Mesendoderm (in vitro differentiated cells): ENCODE measurements at regions not wholly inside any gene's neighbourhood (a gene's known extent, or its start where the extent isn't known, plus 50 kb on each side); places are given as distances from the start of the nearest gene placed in this dataset. TPM values are rescaled to one million over a fixed set of nuclear protein-coding genes. Genes with fewer than 3 reads are reported as not detected.

Experiments
- DNase-seq: peaks from one replicate; pipeline ENCODE4 v3.0.0; 2013
- H2AK5ac ChIP-seq: 2 replicates; pipeline ENCODE4 v1.6.1; 2013; ENCODE audit warnings: low read length, inconsistent platforms
- H2BK120ac ChIP-seq: 2 replicates; pipeline ENCODE4 v1.6.1; 2013; ENCODE audit warnings: low read depth, mild to moderate bottlenecking, low read length, moderate library complexity, mixed read lengths
- H2BK15ac ChIP-seq: replicated peaks from 2 replicates; pipeline ENCODE4 v1.6.1; 2013; ENCODE audit warnings: low read depth, mild to moderate bottlenecking, moderate library complexity
- H2BK5ac ChIP-seq: 2 replicates; pipeline ENCODE4 v1.6.1; 2013; ENCODE audit warnings: low read length, inconsistent platforms
- H3K18ac ChIP-seq: 2 replicates; pipeline ENCODE4 v1.6.1; 2013; ENCODE audit warnings: mild to moderate bottlenecking, low read length, mixed read lengths
- H3K23ac ChIP-seq: one replicate; pipeline ENCODE4 v1.6.1; 2013; ENCODE audit warnings: low read length
- H3K27ac ChIP-seq: 2 replicates; pipeline ENCODE4 v1.5.1; 2013; ENCODE audit warnings: low read depth, mild to moderate bottlenecking, inconsistent platforms, low read length, moderate library complexity
- H3K27me3 ChIP-seq: 2 replicates; pipeline ENCODE4 v1.6.1; 2013; ENCODE audit warnings: low read length, control low read depth, mild to moderate bottlenecking, inconsistent platforms; ENCODE audit not compliant: insufficient read depth, poor library complexity
- H3K36me3 ChIP-seq: 2 replicates; pipeline ENCODE4 v1.6.1; 2013; ENCODE audit warnings: low read length, inconsistent platforms; ENCODE audit not compliant: control insufficient read depth, insufficient read depth
- H3K4ac ChIP-seq: one replicate; pipeline ENCODE4 v1.6.1; 2013; ENCODE audit warnings: low read depth, mild to moderate bottlenecking, low read length, moderate library complexity
- H3K4me1 ChIP-seq: 2 replicates; pipeline ENCODE4 v1.6.1; 2013; ENCODE audit warnings: low read depth, low read length, inconsistent platforms; ENCODE audit not compliant: control insufficient read depth
- H3K4me2 ChIP-seq: 2 replicates; pipeline ENCODE4 v1.6.1; 2013; ENCODE audit warnings: low read length
- H3K4me3 ChIP-seq: 2 replicates; pipeline ENCODE4 v1.5.1; 2013; ENCODE audit warnings: mild to moderate bottlenecking, low read length
- H3K56ac ChIP-seq: one replicate; pipeline ENCODE4 v1.6.1; 2013; ENCODE audit warnings: low read length
- H3K79me1 ChIP-seq: 2 replicates; pipeline ENCODE4 v1.6.1; 2013; ENCODE audit warnings: low read length, inconsistent platforms
- H3K79me2 ChIP-seq: 2 replicates; pipeline ENCODE4 v1.6.1; 2013; ENCODE audit warnings: mild to moderate bottlenecking, low read length; ENCODE audit not compliant: control insufficient read depth, insufficient read depth
- H3K9ac ChIP-seq: 2 replicates; pipeline ENCODE4 v1.6.1; 2013; ENCODE audit warnings: low read length, inconsistent platforms
- H4K5ac ChIP-seq: one replicate; pipeline ENCODE4 v1.6.1; 2013; ENCODE audit warnings: low read length
- H4K8ac ChIP-seq: one replicate; pipeline ENCODE4 v1.6.1; 2013; ENCODE audit warnings: low read depth, mild to moderate bottlenecking, control low read depth, low read length, moderate library complexity
- WGBS: extraction: QIAGEN DNeasy Blood & Tissue Kit; methylation state at CpG from one replicate; pipeline ENCODE4 v1.1.7; 2013; ENCODE audit warnings: low lambda C conversion rate, missing lambda C conversion rate; ENCODE audit not compliant: insufficient coverage; ENCODE audit errors: extremely low coverage; 5-methylcytosine and 5-hydroxymethylcytosine counted together
- small RNA-seq: library from polyadenylated mRNA; stranded (forward); fragments of <200 nt; extraction: miRNeasy Mini kit (QIAGEN cat#:217004); gene quantifications from one replicate; pipeline ENCODE3, GENCODE V24; 2013; ENCODE audit not compliant: insufficient read depth

GRCh38 chr18:28236487-28236886, 59.6 kb upstream of the CDH2 start:
- Histone ChIP-seq H4K8ac (no peak overlapping the region), H3K36me3 (no peaks in the 10 kb centered on the region), H4K5ac (no peak overlapping the region), H3K27me3 (no peaks in the 10 kb centered on the region), H2BK5ac (no peak overlapping the region), H3K4me1 (no peaks in the 10 kb centered on the region), H3K56ac (no peak overlapping the region), H3K9ac (no peak overlapping the region), H3K27ac (no peak overlapping the region), H3K79me1 (no peaks in the 10 kb centered on the region), H2BK120ac (no peak overlapping the region), H3K4me2 (no peak overlapping the region), H2BK15ac (no peak overlapping the region), H3K18ac (no peak overlapping the region), H3K4me3 (no peak overlapping the region), H3K79me2 (no peaks in the 10 kb centered on the region), H2AK5ac (no peak overlapping the region), H3K23ac (no peak overlapping the region), H3K4ac (no peak overlapping the region)
- DNase-seq: no peak
- no CpG with 5 or more reads among the region's 1 CpG for WGBS

Small RNA genes lying in the stretch of these regions (small RNA-seq; reads per million reads assigned to genes)
- gene AC023932.1 (not detected), gene AC105245.1 (not detected), gene RNU6-408P (not detected)
